Lower lobe of right lung (tissue), 2 donors: ENCODE measurements at regions not wholly inside any gene's neighbourhood (a gene's known extent, or its start where the extent isn't known, plus 50 kb on each side); places are given as distances from the start of the nearest gene placed in this dataset.

Source experiments
- ATAC-seq, 2 donors: fragments of 200-7000 bp; cut with Tn5 transposase; one replicate each; pipeline ENCODE4 v1.9.1; 2020 to 2022; ENCODE audit warnings: mild to moderate bottlenecking in 2 of 2, moderate library complexity in 2 of 2
- DNase-seq: peaks from one replicate; pipeline ENCODE4 v3.0.0-alpha.2; 2020
- H3K27ac ChIP-seq: fragments of 200-600 bp; one replicate; pipeline ENCODE4 v1.8.0; 2022
- H3K27me3 ChIP-seq: fragments of 200-600 bp; one replicate; pipeline ENCODE4 v1.8.0; 2022; ENCODE audit warnings: low read depth
- H3K36me3 ChIP-seq: fragments of 200-600 bp; one replicate; pipeline ENCODE4 v1.8.0; 2022; ENCODE audit warnings: mild to moderate bottlenecking
- H3K4me1 ChIP-seq: fragments of 200-600 bp; one replicate; pipeline ENCODE4 v1.8.0; 2022
- H3K4me3 ChIP-seq: fragments of 200-600 bp; one replicate; pipeline ENCODE4 v1.8.0; 2022; ENCODE audit warnings: mild to moderate bottlenecking
- H3K9me3 ChIP-seq: fragments of 200-600 bp; one replicate; pipeline ENCODE4 v1.8.0; 2022
- intact Hi-C: fragments of 100-400 bp; cut with DNase I; formaldehyde crosslinking; loops from one replicate; pipeline ENCODE4 v1.11.0; 2022
- TF ChIP-seq, protein P1 (sequence below): fragments of 200-600 bp; IDR thresholded peaks from one replicate; pipeline ENCODE4 v1.8.0; 2022; ENCODE audit warnings: antibody characterized with exemption, mild to moderate bottlenecking
- donor health status: DM: no; HTN: yes; CAD: no; lungs with severe emphysema.

DNA sequence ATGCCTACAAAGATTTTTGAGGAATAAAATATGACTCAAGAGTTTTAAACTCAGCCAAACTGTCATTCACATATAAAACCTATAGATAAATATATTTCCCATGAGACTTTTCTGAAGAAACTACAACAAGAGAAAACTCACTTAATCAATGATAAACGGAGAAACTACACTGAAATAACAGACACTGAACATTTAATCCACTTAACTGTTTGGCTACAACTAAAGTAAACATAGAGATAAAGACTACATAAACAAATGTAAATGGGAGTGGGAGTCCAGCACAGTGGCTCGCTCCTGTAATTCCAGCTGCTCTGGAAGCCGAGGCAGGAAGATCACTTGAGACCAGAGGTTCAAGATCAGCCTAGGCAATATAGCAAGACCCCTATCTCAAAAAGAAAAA, 79.2 kb downstream of the MEX3B start:
- no peak overlapping the region for H3K4me3 ChIP-seq
- intact Hi-C loops: no loop called here
- DNase-seq: no peak

DNA sequence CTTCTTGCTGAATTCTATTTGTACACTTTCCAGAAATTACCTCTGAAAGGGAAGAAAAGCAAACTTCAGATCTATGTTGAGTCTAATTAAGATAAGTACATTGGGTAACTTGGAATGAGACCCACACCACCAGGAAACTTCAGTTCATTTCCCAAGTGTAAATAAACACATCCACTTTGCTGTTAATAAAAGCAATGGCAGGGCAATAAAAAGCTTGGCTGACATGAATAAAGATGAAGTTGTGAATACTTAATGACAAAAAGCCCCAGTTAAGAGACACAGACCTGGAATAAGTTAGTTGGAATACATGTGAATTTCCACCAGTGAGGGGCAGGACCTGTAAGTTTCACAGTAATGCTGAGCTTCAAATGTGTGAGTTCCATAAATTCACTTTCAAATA, 83.3 kb downstream of the MEX3B start:
- Histone ChIP-seq H3K4me3 (no peak overlapping the region), H3K4me1 (no peaks in the 10 kb centered on the region), H3K27ac (no peak overlapping the region), H3K36me3 (no peaks in the 10 kb centered on the region), H3K9me3 (no peaks in the 10 kb centered on the region), H3K27me3 (no peaks in the 10 kb centered on the region)
- no peak for DNase-seq
- intact Hi-C loops: no loop called here
- TF ChIP-seq, protein P1, sequence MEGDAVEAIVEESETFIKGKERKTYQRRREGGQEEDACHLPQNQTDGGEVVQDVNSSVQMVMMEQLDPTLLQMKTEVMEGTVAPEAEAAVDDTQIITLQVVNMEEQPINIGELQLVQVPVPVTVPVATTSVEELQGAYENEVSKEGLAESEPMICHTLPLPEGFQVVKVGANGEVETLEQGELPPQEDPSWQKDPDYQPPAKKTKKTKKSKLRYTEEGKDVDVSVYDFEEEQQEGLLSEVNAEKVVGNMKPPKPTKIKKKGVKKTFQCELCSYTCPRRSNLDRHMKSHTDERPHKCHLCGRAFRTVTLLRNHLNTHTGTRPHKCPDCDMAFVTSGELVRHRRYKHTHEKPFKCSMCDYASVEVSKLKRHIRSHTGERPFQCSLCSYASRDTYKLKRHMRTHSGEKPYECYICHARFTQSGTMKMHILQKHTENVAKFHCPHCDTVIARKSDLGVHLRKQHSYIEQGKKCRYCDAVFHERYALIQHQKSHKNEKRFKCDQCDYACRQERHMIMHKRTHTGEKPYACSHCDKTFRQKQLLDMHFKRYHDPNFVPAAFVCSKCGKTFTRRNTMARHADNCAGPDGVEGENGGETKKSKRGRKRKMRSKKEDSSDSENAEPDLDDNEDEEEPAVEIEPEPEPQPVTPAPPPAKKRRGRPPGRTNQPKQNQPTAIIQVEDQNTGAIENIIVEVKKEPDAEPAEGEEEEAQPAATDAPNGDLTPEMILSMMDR: no peak
- no peak for ATAC-seq

More for the DNA sequence above, 79.2 kb downstream of the MEX3B start:
- TF ChIP-seq, protein P1: no peak
- no peaks in the 10 kb centered on the region for H3K4me1 ChIP-seq
- no peak overlapping the region for H3K27ac ChIP-seq
- no peaks in the 10 kb centered on the region for H3K27me3 ChIP-seq
- no peak for ATAC-seq
- H3K9me3 ChIP-seq: no peaks in the 10 kb centered on the region
- no peaks in the 10 kb centered on the region for H3K36me3 ChIP-seq

DNA sequence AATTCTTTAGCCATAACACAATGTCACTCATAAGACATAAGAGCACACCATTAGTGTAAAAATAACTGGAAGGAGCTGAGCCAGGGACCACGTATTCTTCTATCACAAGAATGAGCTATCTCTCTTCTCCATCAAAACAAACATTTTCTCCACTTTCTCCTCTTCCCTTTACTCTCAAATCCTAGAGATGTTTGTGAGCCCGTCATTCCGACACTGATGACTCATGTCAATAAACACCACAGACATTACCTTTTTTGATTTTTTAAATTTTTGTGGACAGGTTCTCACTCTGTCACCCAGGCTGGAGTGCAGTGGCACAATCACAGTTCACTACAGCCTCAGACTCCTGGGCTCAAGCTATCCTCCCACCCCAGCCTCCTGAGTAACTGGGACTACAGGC, 86.6 kb downstream of the MEX3B start:
- H3K4me1 ChIP-seq: no peaks in the 10 kb centered on the region
- no peaks in the 10 kb centered on the region for H3K27me3 ChIP-seq
- intact Hi-C loops: no loop called here
- no peak overlapping the region for H3K27ac ChIP-seq
- no peak for DNase-seq
- ATAC-seq: no peak
- no peaks in the 10 kb centered on the region for H3K9me3 ChIP-seq
- no peaks in the 10 kb centered on the region for H3K36me3 ChIP-seq
- TF ChIP-seq, protein P1: no peak
- no peak overlapping the region for H3K4me3 ChIP-seq

DNA sequence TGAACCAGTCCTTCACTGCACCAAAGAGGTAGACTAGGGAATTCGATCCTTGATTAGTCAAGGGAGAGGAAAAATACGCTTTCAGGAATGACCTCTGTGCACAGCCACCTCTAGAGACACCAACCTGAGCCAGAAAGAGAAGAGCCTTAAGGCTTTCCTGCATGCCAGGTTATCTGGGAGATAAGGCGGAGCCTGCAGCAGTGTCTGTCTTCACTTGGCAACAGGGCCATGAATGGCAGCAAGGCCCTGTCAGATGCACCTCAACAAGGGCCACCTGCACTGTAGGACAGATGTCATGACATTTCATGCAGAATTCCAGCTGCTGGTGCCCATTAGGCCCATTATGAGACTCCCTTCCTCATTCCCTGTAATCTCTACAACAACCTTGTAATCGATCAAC, 88.1 kb downstream of the MEX3B start:
- TF ChIP-seq, protein P1: no peak
- intact Hi-C loops: no loop called here
- Histone ChIP-seq H3K4me1 (no peaks in the 10 kb centered on the region), H3K27me3 (no peaks in the 10 kb centered on the region), H3K9me3 (no peaks in the 10 kb centered on the region), H3K36me3 (no peaks in the 10 kb centered on the region), H3K4me3 (no peak overlapping the region), H3K27ac (no peak overlapping the region)
- DNase-seq: no peak
- ATAC-seq: no peak

DNA sequence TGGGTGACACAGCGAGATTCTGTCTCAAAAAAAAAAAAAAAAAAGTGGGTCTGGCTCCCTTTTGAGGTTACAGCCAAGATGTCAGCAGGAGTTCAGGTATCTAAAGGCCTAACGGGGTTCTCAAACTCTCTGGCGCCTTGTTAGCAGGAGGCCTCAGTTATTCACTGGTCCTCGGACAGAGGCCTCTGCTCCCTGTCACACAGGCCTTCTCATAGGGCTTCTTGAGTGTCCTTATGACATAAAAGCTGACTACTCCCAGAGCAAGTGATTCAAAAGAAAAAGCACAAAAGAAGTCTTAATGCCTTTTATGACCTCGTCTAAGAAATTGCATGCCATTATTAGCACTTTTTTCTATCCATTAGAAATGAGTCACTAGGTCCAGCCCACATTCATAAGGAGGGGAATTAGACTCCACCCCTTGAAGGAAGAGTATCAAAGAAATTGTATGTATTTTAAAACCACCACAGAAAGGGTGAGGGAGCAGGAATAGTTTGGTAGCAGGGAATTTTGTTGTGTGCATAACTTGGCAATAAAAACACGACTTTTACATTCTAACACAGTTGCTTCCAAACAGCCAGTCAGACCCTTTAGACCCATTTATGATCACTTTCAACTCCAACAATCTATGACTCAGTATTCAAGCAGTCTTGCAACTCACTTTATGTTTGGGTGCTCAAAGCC, 90.3 kb downstream of the MEX3B start:
- intact Hi-C loops: no loop called here
- H3K9me3 ChIP-seq: no peaks in the 10 kb centered on the region
- DNase-seq (no peak), ATAC-seq (no peak)
- H3K4me1 ChIP-seq: no peaks in the 10 kb centered on the region
- H3K36me3 ChIP-seq: no peaks in the 10 kb centered on the region
- no peaks in the 10 kb centered on the region for H3K27me3 ChIP-seq
- TF ChIP-seq, protein P1: no peak
- no peak overlapping the region for H3K27ac ChIP-seq
- H3K4me3 ChIP-seq: no peak overlapping the region
